Kidney capillary endothelial cell (primary cell): ENCODE measurements at regions not wholly inside any gene's neighbourhood (a gene's known extent, or its start where the extent isn't known, plus 50 kb on each side); places are given as distances from the start of the nearest gene placed in this dataset.
A peak's percentile ranks its signal among the peaks of the same experiment; 100 is the strongest.
"Not testable (repeated sequence)": the region's sequence is repeated elsewhere in the genome, so short reads cannot be mapped to it uniquely, and the experiment has no call there.

Experiments
- DNase-seq: peaks from one replicate; pipeline ENCODE4 v3.0.0-alpha.2; 2018; ENCODE audit warnings: low spot score

- DNase-seq = no peak
Measured at GRCh38 chrX:95974096-95974470, 710.6 kb upstream of the DIAPH2 start.

DNA sequence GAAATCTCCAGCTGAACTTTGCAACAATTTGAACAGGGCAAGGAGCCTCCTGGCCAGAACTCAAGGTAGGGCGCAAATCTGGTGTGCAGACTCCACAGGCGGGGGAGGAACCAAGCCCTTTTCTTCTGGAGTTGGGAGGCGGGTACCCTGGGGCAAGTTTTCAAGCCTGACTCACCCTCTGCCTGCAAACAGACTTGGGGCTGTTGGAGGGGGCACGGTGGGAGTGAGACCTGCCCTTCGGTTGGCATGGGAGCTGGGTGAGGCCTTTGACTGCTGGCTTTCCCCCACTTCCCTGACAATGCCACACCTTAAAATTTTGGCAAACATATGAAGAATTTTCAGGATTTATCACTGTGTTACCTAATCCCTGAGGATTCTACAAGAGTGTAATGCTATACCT is 709.8 kb upstream of the DIAPH2 start:
- no peak for DNase-seq

- no peak for DNase-seq
Measured at GRCh38 chrX:95995583-95995982, 689.1 kb upstream of the DIAPH2 start.

- DNase-seq = no peak
Measured at GRCh38 chrX:95996294-95996693, 688.3 kb upstream of the DIAPH2 start.

- DNase-seq = no peak
Measured at GRCh38 chrX:96002431-96002830, 682.2 kb upstream of the DIAPH2 start.

GRCh38 chrX:96004386-96004785 is 680.3 kb upstream of the DIAPH2 start:
- peak; percentile 23 for DNase-seq

DNA sequence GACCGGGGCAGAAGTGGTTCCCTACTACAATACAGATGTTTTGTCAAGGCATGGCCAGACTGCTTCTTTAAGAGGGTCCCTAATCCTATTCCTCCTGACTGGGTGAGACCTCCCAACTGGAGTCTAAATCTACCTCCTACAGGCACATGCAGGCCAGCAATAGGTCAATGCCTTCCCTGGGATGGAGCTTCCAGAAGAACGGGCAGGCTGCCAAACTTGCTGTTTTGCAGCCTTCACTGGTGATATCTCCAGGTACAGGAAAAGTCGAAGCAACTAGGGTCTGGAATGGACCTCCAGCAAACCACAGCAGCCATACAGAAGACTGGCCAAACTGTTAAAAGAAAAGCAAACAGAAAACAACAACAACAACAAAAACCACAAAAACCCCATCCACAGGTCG is 678.4 kb upstream of the DIAPH2 start:
- DNase-seq = no peak

- no peak for DNase-seq
Measured at GRCh38 chrX:96027407-96027806, 657.2 kb upstream of the DIAPH2 start.

- DNase-seq = no peak
Measured at GRCh38 chrX:96052078-96052477, 632.6 kb upstream of the DIAPH2 start.

DNA sequence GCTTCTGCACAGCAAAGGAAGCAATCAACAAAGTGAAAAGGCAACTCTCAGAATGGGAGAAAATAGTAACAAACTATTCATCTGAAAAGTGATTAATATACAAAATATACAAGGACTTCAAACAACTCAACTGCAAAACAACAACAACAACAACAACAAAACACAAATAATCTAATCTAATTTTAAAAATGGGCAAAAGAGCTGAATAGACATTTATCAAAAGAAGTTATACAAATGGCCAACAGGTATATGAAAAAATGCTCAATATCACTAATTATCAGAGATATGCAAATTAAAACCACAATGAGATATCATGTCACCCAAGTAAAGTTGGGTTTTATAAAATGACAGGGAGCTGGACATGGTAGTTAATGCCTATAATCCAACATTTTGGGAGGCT is 602.8 kb upstream of the DIAPH2 start:
- DNase-seq = no peak

GRCh38 chrX:96094616-96095015 is 590.0 kb upstream of the DIAPH2 start:
- DNase-seq = no peak

DNA sequence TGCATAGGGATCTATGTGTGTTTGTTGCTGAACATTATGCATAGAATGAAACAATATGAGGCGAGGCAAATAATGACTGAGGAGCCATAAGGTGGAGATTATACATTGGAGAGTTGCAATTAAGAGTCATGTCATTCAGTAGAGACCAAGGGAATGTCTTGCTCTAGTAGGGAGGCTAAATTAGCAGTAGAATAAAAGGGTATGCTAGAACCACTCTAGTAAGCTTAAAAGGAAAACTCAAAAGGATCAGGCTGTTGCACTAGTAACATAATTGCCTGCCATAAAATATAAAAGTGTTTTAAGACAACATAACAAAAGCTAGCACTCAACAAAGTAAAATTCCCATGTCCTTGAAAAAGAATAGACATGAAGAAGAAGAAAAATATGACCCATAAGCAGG is 586.2 kb upstream of the DIAPH2 start:
- no peak for DNase-seq

- no peak for DNase-seq
Measured at GRCh38 chrX:96102997-96103396, 581.6 kb upstream of the DIAPH2 start.

DNA sequence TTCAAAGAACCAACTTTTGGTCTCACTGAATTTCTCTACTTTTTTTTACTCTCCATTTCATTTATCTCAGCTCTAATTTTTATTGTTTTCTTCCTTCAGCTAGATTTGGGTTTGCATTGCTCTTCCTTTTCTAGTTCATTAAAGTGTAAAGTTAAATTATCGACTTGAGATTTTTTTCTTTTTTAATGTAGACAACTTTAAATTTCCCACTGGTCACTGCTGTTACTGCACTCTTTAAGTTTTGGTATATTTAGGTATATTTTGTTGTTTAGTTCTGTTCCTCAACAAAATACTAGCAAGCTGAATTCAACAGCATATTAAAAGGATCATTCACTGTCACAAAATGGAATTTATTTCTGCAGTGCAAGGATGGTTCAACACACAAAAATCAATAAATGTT is 572.0 kb upstream of the DIAPH2 start:
- DNase-seq = no peak

- no peak for DNase-seq
Measured at GRCh38 chrX:96126182-96126581, 558.5 kb upstream of the DIAPH2 start.

DNA sequence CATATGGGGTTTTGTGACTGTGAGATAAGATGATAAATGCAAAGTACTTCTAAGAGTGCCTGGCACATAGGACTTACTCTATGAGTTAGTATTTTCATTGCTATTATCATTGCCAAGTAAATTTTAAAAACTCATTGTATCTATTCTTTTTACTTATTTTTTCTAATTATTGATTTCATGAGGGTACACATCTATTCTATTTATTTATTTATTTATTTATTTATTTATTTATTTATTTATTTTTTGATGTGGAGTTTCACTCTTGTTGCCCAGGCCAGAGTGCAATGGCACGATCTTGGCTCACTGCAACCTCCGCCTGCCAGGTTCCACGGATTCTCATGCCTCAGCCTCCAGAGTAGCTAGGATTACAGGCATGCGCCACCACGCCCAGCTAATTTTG is 556.6 kb upstream of the DIAPH2 start:
- not testable (repeated sequence) for DNase-seq

GRCh38 chrX:96140796-96141195 is 543.8 kb upstream of the DIAPH2 start:
- DNase-seq = no peak

DNA sequence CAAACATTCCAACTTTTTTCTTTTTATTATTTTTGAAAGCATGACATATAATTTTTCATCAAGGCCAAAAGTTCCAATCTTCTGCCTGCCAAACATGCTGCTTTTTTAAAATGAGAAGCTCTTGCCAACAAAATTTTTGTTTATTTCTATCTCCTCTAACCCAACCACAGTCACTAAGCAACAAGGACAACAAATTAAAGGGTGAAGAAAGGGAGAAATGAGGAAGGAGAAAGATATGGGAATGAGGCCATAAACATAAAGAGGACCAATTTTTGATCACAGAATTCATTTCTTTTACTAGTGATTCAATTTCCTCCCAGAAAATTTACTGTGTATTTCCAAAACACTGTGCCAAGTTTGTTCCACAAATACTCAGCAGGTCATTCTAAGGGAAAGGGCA is 537.0 kb upstream of the DIAPH2 start:
- DNase-seq = no peak

- no peak for DNase-seq
Measured at GRCh38 chrX:96170626-96171025, 514.0 kb upstream of the DIAPH2 start.

- no peak for DNase-seq
Measured at GRCh38 chrX:96176921-96177320, 507.7 kb upstream of the DIAPH2 start.

- DNase-seq = no peak
Measured at GRCh38 chrX:96181605-96182004, 503.0 kb upstream of the DIAPH2 start.

- DNase-seq = peak; percentile 8
Measured at GRCh38 chrX:96182366-96182765, 502.3 kb upstream of the DIAPH2 start.

DNA sequence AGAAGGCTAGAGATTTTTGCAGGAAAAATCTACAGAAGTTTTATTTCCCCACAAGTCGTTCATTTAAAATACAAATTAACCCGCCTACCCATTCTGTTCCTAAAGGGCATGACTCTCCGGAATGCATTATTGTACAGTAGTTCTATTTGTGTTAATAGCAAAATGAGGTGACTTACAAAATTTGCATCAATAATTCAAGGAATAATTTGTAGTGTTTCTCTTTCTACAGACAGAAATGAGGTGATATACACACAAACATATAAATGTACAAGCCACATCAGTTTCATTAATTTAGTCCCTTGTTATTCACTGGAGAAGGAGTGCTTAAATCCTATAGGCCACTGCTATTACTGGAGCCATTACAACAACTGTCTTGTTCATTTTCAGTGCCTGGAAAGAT is 501.3 kb upstream of the DIAPH2 start:
- no peak for DNase-seq

DNA sequence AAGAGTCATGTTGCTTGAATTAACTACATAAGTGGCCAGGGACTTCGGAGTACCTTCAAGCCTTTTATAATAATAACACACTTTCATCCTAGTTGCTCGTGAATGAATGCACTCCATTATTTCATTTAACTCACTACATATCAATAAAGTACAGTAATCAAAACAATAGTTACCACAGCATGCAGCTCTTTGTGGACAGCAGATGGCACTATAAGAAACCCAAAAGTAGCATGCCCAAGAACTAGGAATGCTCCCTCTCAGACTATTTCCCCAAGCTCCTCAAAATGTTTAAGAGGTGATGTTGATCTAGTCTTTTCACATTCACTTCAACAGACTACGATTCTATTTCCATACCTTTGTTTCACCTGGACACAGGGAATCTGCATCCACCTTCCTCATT is 500.8 kb upstream of the DIAPH2 start:
- no peak for DNase-seq

DNA sequence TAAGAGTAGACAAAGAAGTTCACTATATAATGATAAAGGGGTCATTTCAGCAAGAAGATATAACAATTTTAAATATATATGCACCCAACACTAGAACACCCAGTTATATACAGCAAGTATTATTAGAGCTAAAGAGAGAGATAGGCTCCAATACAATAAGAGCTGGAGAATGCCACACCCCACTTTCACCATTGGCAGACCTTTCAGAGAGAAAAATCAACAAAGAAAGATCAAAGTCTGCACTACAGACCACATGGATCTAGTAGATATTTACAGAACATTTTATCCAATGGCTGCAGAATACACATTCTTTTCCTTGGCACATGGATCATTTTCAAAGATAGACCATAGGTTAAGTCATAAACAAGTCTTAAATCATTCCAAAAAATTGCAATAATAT is 479.7 kb upstream of the DIAPH2 start:
- DNase-seq = no peak
